K562 (cell line): ENCODE measurements at regions not wholly inside any gene's neighbourhood (a gene's known extent, or its start where the extent isn't known, plus 50 kb on each side); places are given as distances from the start of the nearest gene placed in this dataset.

Source experiments
- ARID1B ChIP-seq: fragments of 450-650 bp; IDR thresholded peaks from 2 replicates; pipeline ENCODE4 v1.6.1; 2016; ENCODE audit warnings: antibody characterized with exemption, mild to moderate bottlenecking, inconsistent platforms
- BACH1 ChIP-seq: fragments of 200-800 bp; sonication (Bioruptor generic); IDR thresholded peaks from 2 replicates; pipeline ENCODE4 v1.6.1; 2016; ENCODE audit warnings: missing genetic modification characterization, missing compliant biosample characterization
- GATA2 ChIP-seq: sonication (generic); formaldehyde crosslinking; IDR thresholded peaks from 2 replicates; pipeline ENCODE4 v1.4.0; 2020; ENCODE audit warnings: mild to moderate bottlenecking, missing genetic modification reagents
- HOXB6 ChIP-seq: fragments of 250-450 bp; sonication (Bioruptor Pico); IDR thresholded peaks from 2 replicates; pipeline ENCODE4 v1.5.1; 2022; ENCODE audit warnings: mild to moderate bottlenecking, borderline replicate concordance
- MBD2 ChIP-seq: sonication (generic); IDR thresholded peaks from 2 replicates; pipeline ENCODE4 v1.6.1; 2016; ENCODE audit warnings: low read depth, borderline replicate concordance
- NCOR1 ChIP-seq: fragments of 450-650 bp; IDR thresholded peaks from 2 replicates; pipeline ENCODE4 v1.6.1; 2016; ENCODE audit warnings: mild to moderate bottlenecking, moderate library complexity
- POLR2H ChIP-seq: IDR thresholded peaks from 2 replicates; pipeline ENCODE4 v1.6.1; 2016; ENCODE audit warnings: missing genetic modification characterization, low read depth, mild to moderate bottlenecking, control low read depth, missing compliant biosample characterization, moderate library complexity
- TBL1XR1 ChIP-seq, 2 experiments: IDR thresholded peaks; 2 replicates each; pipeline ENCODE4 v1.6.1; 2012; ENCODE audit warnings: improper control_type of control experiment in 2 of 2, low read length in 2 of 2, mild to moderate bottlenecking in 1 of 2
- TF ChIP-seq, protein P1 (sequence below): fragments of 200-800 bp; sonication (Bioruptor generic); IDR thresholded peaks from 2 replicates; pipeline ENCODE4 v1.6.1; 2017; ENCODE audit warnings: missing genetic modification characterization, missing compliant biosample characterization
- TF ChIP-seq, protein P2 (sequence below): fragments of 250-450 bp; sonication (Bioruptor Pico); IDR thresholded peaks from 2 replicates; pipeline ENCODE4 v1.4.0; 2020; ENCODE audit warnings: mild to moderate bottlenecking
- TF ChIP-seq, protein P3 (sequence below): sonication (generic); formaldehyde crosslinking; IDR thresholded peaks from 2 replicates; pipeline ENCODE4 v1.8.1; 2023; ENCODE audit warnings: mild to moderate bottlenecking, missing genetic modification reagents
- TF ChIP-seq, protein P4 (sequence below), 3 experiments: IDR thresholded peaks in 2 of 3; conservative IDR thresholded peaks in 1 of 3; 2 replicates each; pipeline ENCODE4 v1.5.1; 2011 to 2012; ENCODE audit warnings: low read length in 3 of 3, mild to moderate bottlenecking in 3 of 3, control low read depth in 2 of 3, improper control_type of control experiment in 1 of 3, inconsistent platforms in 1 of 3, low read depth in 1 of 3, mixed read lengths in 1 of 3, moderate library complexity in 1 of 3; ENCODE audit not compliant: insufficient read depth in 2 of 3

DNA sequence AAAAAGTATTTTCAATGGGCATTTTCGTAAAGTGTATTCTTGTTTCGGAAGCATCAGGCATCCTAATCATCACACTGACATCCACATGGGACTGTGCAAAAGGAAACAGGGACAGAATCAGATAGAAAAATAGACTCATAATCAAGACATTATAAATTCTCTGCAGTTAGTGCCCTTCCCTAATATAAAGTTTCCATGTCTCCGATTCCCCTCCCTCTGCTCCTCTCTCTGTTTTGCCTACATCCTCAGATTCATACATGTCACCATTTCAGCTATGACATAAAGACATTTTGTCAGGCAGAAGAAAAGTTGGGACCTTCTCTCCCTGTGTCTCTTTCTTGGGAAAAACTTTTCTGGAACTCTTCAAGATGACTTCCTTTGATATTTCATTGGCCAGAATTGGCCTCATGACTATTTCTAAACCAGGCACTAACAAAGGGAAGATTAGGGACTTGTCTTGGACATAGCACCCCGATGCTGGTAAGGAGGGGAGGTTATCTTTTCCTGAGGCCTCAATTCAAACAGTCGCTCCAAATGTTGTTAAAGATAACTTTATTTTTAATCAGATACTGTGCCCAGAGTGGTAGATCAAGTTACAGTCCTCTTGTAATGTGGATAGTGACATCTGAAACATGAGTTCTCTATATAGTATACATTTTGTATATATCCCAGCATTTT, 212.1 kb upstream of the BTG1 start (continued):
- TF ChIP-seq, protein P1, sequence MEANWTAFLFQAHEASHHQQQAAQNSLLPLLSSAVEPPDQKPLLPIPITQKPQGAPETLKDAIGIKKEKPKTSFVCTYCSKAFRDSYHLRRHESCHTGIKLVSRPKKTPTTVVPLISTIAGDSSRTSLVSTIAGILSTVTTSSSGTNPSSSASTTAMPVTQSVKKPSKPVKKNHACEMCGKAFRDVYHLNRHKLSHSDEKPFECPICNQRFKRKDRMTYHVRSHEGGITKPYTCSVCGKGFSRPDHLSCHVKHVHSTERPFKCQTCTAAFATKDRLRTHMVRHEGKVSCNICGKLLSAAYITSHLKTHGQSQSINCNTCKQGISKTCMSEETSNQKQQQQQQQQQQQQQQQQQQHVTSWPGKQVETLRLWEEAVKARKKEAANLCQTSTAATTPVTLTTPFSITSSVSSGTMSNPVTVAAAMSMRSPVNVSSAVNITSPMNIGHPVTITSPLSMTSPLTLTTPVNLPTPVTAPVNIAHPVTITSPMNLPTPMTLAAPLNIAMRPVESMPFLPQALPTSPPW (CRISPR knock-in tag): peak; percentile 35; the same call in 1 of the 2 replicates
- TF ChIP-seq, protein P2, sequence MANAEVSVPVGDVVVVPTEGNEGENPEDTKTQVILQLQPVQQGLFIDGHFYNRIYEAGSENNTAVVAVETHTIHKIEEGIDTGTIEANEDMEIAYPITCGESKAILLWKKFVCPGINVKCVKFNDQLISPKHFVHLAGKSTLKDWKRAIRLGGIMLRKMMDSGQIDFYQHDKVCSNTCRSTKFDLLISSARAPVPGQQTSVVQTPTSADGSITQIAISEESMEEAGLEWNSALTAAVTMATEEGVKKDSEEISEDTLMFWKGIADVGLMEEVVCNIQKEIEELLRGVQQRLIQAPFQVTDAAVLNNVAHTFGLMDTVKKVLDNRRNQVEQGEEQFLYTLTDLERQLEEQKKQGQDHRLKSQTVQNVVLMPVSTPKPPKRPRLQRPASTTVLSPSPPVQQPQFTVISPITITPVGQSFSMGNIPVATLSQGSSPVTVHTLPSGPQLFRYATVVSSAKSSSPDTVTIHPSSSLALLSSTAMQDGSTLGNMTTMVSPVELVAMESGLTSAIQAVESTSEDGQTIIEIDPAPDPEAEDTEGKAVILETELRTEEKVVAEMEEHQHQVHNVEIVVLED: no peak
- TF ChIP-seq MBD2 (no peak), POLR2H (tag) (peak; percentile 51; the same call in 1 of the 2 replicates), BACH1 (peak; percentile 37; the same call in 1 of the 2 replicates), TBL1XR1 (IDR thresholded peaks at IDR 0.05; ENCODE audit: low read length in 2 of 2) (peak in 1 of 2 experiments; percentile 71; a peak in 1 of 4 replicates), ARID1B (peak; percentile 87), HOXB6 (CRISPR knock-in tag) (no peak), GATA2 (peak; percentile 56), NCOR1 (peak; percentile 64)
- TF ChIP-seq, protein P3, sequence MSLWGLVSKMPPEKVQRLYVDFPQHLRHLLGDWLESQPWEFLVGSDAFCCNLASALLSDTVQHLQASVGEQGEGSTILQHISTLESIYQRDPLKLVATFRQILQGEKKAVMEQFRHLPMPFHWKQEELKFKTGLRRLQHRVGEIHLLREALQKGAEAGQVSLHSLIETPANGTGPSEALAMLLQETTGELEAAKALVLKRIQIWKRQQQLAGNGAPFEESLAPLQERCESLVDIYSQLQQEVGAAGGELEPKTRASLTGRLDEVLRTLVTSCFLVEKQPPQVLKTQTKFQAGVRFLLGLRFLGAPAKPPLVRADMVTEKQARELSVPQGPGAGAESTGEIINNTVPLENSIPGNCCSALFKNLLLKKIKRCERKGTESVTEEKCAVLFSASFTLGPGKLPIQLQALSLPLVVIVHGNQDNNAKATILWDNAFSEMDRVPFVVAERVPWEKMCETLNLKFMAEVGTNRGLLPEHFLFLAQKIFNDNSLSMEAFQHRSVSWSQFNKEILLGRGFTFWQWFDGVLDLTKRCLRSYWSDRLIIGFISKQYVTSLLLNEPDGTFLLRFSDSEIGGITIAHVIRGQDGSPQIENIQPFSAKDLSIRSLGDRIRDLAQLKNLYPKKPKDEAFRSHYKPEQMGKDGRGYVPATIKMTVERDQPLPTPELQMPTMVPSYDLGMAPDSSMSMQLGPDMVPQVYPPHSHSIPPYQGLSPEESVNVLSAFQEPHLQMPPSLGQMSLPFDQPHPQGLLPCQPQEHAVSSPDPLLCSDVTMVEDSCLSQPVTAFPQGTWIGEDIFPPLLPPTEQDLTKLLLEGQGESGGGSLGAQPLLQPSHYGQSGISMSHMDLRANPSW (CRISPR knock-in tag): no peak
- TF ChIP-seq, protein P4, sequence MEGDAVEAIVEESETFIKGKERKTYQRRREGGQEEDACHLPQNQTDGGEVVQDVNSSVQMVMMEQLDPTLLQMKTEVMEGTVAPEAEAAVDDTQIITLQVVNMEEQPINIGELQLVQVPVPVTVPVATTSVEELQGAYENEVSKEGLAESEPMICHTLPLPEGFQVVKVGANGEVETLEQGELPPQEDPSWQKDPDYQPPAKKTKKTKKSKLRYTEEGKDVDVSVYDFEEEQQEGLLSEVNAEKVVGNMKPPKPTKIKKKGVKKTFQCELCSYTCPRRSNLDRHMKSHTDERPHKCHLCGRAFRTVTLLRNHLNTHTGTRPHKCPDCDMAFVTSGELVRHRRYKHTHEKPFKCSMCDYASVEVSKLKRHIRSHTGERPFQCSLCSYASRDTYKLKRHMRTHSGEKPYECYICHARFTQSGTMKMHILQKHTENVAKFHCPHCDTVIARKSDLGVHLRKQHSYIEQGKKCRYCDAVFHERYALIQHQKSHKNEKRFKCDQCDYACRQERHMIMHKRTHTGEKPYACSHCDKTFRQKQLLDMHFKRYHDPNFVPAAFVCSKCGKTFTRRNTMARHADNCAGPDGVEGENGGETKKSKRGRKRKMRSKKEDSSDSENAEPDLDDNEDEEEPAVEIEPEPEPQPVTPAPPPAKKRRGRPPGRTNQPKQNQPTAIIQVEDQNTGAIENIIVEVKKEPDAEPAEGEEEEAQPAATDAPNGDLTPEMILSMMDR (IDR thresholded peaks at IDR 0.05 in 2 of 3, conservative IDR thresholded peaks at IDR 0.05 in 1 of 3; ENCODE audit: insufficient read depth in 2 of 3, low read depth in 1 of 3, low read length in 3 of 3): no peak
